HepG2 (cell line): ENCODE measurements at regions not wholly inside any gene's neighbourhood (a gene's known extent, or its start where the extent isn't known, plus 50 kb on each side); places are given as distances from the start of the nearest gene placed in this dataset.

ENCODE experiments used
- ATAC-seq: fragments of 200-7000 bp; cut with Tn5 transposase; 3 replicates; pipeline ENCODE4 v1.9.1; 2020; ENCODE audit warnings: mild to moderate bottlenecking, moderate library complexity
- BruUV-seq: library from RNA; stranded (reverse); fragments of 400-500 nt; replicated peaks from 2 replicates; lab custom pipeline; 2021; lab: Mats Ljungman, UMichigan
- CTCF ChIA-PET: fragments of 300-600 bp; formaldehyde crosslinking; extraction: SDS; loops from one replicate; lab custom pipeline; 2021; ENCODE audit warnings: low total read pairs, inconsistent platforms, low intra/inter-chr PET ratio; lab: Yijun Ruan, JAX
- POLR2A ChIA-PET: fragments of 350-600 bp; sonication (Branson Sonifier 250); formaldehyde crosslinking; loops from one replicate; lab custom pipeline; 2020; ENCODE audit warnings: antibody characterized with exemption, inconsistent platforms; lab: Yijun Ruan, JAX
- DNase-seq: peaks from one replicate; pipeline ENCODE4 v3.0.0-alpha.2; 2015; ENCODE audit warnings: low spot score
- FAIRE-seq: peaks from 3 replicates; lab custom pipeline; 2011; peaks lifted over from hg19 to GRCh38; lab: Jason Lieb, UNC
- H2AFZ ChIP-seq: one replicate; pipeline ENCODE4 v1.6.1; 2011; ENCODE audit warnings: low read length, inconsistent platforms
- H3K27ac ChIP-seq: fragments of 300-600 bp; 3 replicates; pipeline ENCODE4 v1.8.0; 2011; ENCODE audit warnings: mixed run types, mild to moderate bottlenecking, mixed read lengths, low read length, inconsistent platforms; ENCODE audit not compliant: insufficient read depth; ENCODE audit errors: extremely low read length
- H3K27me3 ChIP-seq, 2 experiments: fragments of 200-600 bp in 1 of 2; 2 replicates in 1 of 2; 3 replicates in 1 of 2; pipeline versions ENCODE4 v1.6.0 to v1.8.0; 2011; ENCODE audit warnings: low read length in 2 of 2, mild to moderate bottlenecking in 2 of 2, moderate library complexity in 2 of 2, inconsistent platforms in 1 of 2; ENCODE audit not compliant: insufficient read depth in 2 of 2, control insufficient read depth in 1 of 2
- H3K36me3 ChIP-seq, 2 experiments: fragments of 200-600 bp in 1 of 2; replicated peaks in 1 of 2; 2 replicates in 1 of 2; 3 replicates in 1 of 2; pipeline versions ENCODE4 v1.5.1 to v1.8.0; 2011; ENCODE audit warnings: low read length in 2 of 2, inconsistent platforms in 1 of 2; ENCODE audit not compliant: insufficient read depth in 2 of 2, control insufficient read depth in 1 of 2
- H3K4me1 ChIP-seq: 2 replicates; pipeline ENCODE4 v1.5.1; 2012; ENCODE audit warnings: low read length, inconsistent platforms; ENCODE audit not compliant: insufficient read depth
- H3K4me2 ChIP-seq: 2 replicates; pipeline ENCODE4 v1.6.0; 2011; ENCODE audit warnings: low read depth, low read length, inconsistent platforms
- H3K4me3 ChIP-seq, 3 experiments: fragments of 200-600 bp in 1 of 3; sonication (generic), shearing (Covaris generic) in 1 of 3; replicated peaks in 1 of 3; 2 replicates each; pipeline ENCODE4 v1.5.1; 2011 to 2016; ENCODE audit warnings: low read length in 3 of 3, inconsistent platforms in 2 of 3, low read depth in 2 of 3, mild to moderate bottlenecking in 2 of 3, control low read depth in 1 of 3, mixed read lengths in 1 of 3; ENCODE audit not compliant: insufficient read depth in 1 of 3
- H3K79me2 ChIP-seq: one replicate; pipeline ENCODE4 v1.6.1; 2011; ENCODE audit warnings: low read length, inconsistent platforms; ENCODE audit not compliant: insufficient read depth
- H3K9ac ChIP-seq: 2 replicates; pipeline ENCODE4 v1.6.0; 2011; ENCODE audit warnings: mild to moderate bottlenecking, low read depth, low read length, inconsistent platforms; ENCODE audit not compliant: insufficient read depth
- H3K9me3 ChIP-seq: 2 replicates; pipeline ENCODE4 v1.5.1; 2012; ENCODE audit warnings: mild to moderate bottlenecking, low read length
- H4K20me1 ChIP-seq: 2 replicates; pipeline ENCODE4 v1.6.0; 2011; ENCODE audit warnings: inconsistent platforms, mild to moderate bottlenecking, low read length, moderate library complexity; ENCODE audit not compliant: insufficient read depth
- MAF1 ChIP-seq: sonication (generic); formaldehyde crosslinking; IDR thresholded peaks from 2 replicates; pipeline ENCODE4 v1.5.0; 2020; ENCODE audit warnings: missing genetic modification reagents, borderline replicate concordance
- MAZ ChIP-seq, 2 experiments: sonication (generic) in 1 of 2; formaldehyde crosslinking in 1 of 2; IDR thresholded peaks; 2 replicates each; pipeline versions ENCODE4 v1.5.0 to v1.6.1; 2012 to 2020; ENCODE audit warnings: low read depth in 2 of 2, mild to moderate bottlenecking in 2 of 2, borderline replicate concordance in 1 of 2, improper control_type of control experiment in 1 of 2, low read length in 1 of 2, missing genetic modification reagents in 1 of 2, moderate library complexity in 1 of 2
- MED13 ChIP-seq: sonication (generic); formaldehyde crosslinking; IDR thresholded peaks from 2 replicates; pipeline ENCODE4 v1.5.0; 2020; ENCODE audit warnings: missing genetic modification reagents
- MYNN ChIP-seq: sonication (generic); formaldehyde crosslinking; IDR thresholded peaks from 2 replicates; pipeline ENCODE4 v1.4.0; 2020; ENCODE audit warnings: mild to moderate bottlenecking, low read depth, missing genetic modification reagents
- NBN ChIP-seq: fragments of 450-650 bp; conservative IDR thresholded peaks from 2 replicates; pipeline ENCODE4 v1.6.1; 2017
- NFKB2 ChIP-seq: sonication (generic); formaldehyde crosslinking; IDR thresholded peaks from 2 replicates; pipeline ENCODE4 v1.4.0; 2020; ENCODE audit warnings: missing genetic modification reagents, borderline replicate concordance
- PAWR ChIP-seq: sonication (generic); formaldehyde crosslinking; IDR thresholded peaks from 2 replicates; pipeline ENCODE4 v1.4.0; 2020; ENCODE audit warnings: missing genetic modification reagents, mild to moderate bottlenecking, borderline replicate concordance
- PHF21A ChIP-seq: sonication (generic); formaldehyde crosslinking; IDR thresholded peaks from 2 replicates; pipeline ENCODE4 v1.5.0; 2020; ENCODE audit warnings: mild to moderate bottlenecking, missing genetic modification reagents
- TRIM22 ChIP-seq: fragments of 450-650 bp; IDR thresholded peaks from 2 replicates; pipeline ENCODE4 v1.6.1; 2017
- ZFP90 ChIP-seq: sonication (generic); formaldehyde crosslinking; IDR thresholded peaks from 2 replicates; pipeline ENCODE4 v1.8.0; 2022; ENCODE audit warnings: missing genetic modification reagents, mild to moderate bottlenecking, inconsistent platforms, borderline replicate concordance
- ZMAT5 ChIP-seq: sonication (generic); formaldehyde crosslinking; IDR thresholded peaks from 2 replicates; pipeline ENCODE4 v1.5.0; 2020; ENCODE audit warnings: mild to moderate bottlenecking, low read depth, missing genetic modification reagents, borderline replicate concordance
- ZNF232 ChIP-seq: sonication (generic); formaldehyde crosslinking; IDR thresholded peaks from 2 replicates; pipeline ENCODE4 v1.4.0; 2020; ENCODE audit warnings: missing genetic modification reagents, borderline replicate concordance
- ZNF383 ChIP-seq: sonication (generic); formaldehyde crosslinking; IDR thresholded peaks from 2 replicates; pipeline ENCODE4 v1.4.0; 2020; ENCODE audit warnings: missing genetic modification reagents, mild to moderate bottlenecking, borderline replicate concordance
- ZNF556 ChIP-seq: sonication (generic); formaldehyde crosslinking; IDR thresholded peaks from 2 replicates; pipeline ENCODE4 v1.4.0; 2020; ENCODE audit warnings: mild to moderate bottlenecking, missing genetic modification reagents, borderline replicate concordance
- ZNF570 ChIP-seq: sonication (generic); formaldehyde crosslinking; IDR thresholded peaks from 2 replicates; pipeline ENCODE4 v1.4.0; 2020; ENCODE audit warnings: mild to moderate bottlenecking, missing genetic modification reagents, borderline replicate concordance
- ZNF574 ChIP-seq: sonication (generic); formaldehyde crosslinking; IDR thresholded peaks from 2 replicates; pipeline ENCODE4 v1.4.0; 2020; ENCODE audit warnings: missing genetic modification reagents
- ZNF660 ChIP-seq: sonication (generic); formaldehyde crosslinking; IDR thresholded peaks from 2 replicates; pipeline ENCODE4 v1.5.1; 2020; ENCODE audit warnings: mild to moderate bottlenecking, low read depth, missing genetic modification reagents, borderline replicate concordance
- ZNF792 ChIP-seq: IDR thresholded peaks from 2 replicates; pipeline ENCODE4 v1.6.1; 2016
- ZNF83 ChIP-seq: sonication (generic); formaldehyde crosslinking; IDR thresholded peaks from 2 replicates; pipeline ENCODE4 v1.4.0; 2020; ENCODE audit warnings: missing genetic modification reagents, mild to moderate bottlenecking, borderline replicate concordance
- ZNF839 ChIP-seq: sonication (generic); formaldehyde crosslinking; IDR thresholded peaks from 2 replicates; pipeline ENCODE4 v1.4.0; 2020; ENCODE audit warnings: missing genetic modification reagents, mild to moderate bottlenecking, borderline replicate concordance
- in situ Hi-C: cut with HindIII; loops from 2 replicates; pipeline ENCODE4 v1.10.0; 2017; ENCODE audit warnings: low pct_unique_long_range_greater_than_20kb; ENCODE audit not compliant: extremely low pct_ligation_motif_present
- intact Hi-C: fragments of 100-400 bp; cut with micrococcal nuclease; formaldehyde crosslinking; loops from one replicate; pipeline ENCODE4 v1.10.0; 2022; ENCODE audit not compliant: unreplicated experiment

- ATAC-seq, result no peak
- Histone ChIP-seq H3K4me2 (no peak overlapping the region), H2AFZ (no peak overlapping the region), H3K36me3 (no peaks in the 10 kb centered on the region), H3K4me1 (no peaks in the 10 kb centered on the region), H3K9ac (no peak overlapping the region), H3K4me3 (no peak overlapping the region), H4K20me1 (no peaks in the 10 kb centered on the region)
- FAIRE-seq, result no peak
- intact Hi-C loops, result no loop called here
- BruUV-seq, result no TSS peak
- POLR2A ChIA-PET, result no interaction called here
- TF ChIP-seq ZNF839 (CRISPR knock-in tag) (no peak), MYNN (CRISPR knock-in tag) (no peak), ZNF383 (no peak), MAF1 (CRISPR knock-in tag) (no peak), ZNF232 (CRISPR knock-in tag) (no peak), ZNF574 (CRISPR knock-in tag) (no peak), PAWR (CRISPR knock-in tag) (no peak), ZNF792 (CRISPR knock-in tag) (no peak), MAZ (IDR thresholded peaks at IDR 0.05; ENCODE audit: borderline replicate concordance, low read depth, low read length) (no peak), MAZ (CRISPR knock-in tag; IDR thresholded peaks at IDR 0.05; ENCODE audit: low read depth) (no peak), NBN (no peak), ZNF83 (CRISPR knock-in tag) (no peak), ZFP90 (CRISPR knock-in tag) (no peak), NFKB2 (no peak), ZMAT5 (no peak), PHF21A (CRISPR knock-in tag) (no peak), MED13 (CRISPR knock-in tag) (no peak), ZNF570 (CRISPR knock-in tag) (no peak), TRIM22 (no peak), ZNF660 (CRISPR knock-in tag) (no peak), ZNF556 (CRISPR knock-in tag) (no peak)
- TF ChIP-seq, all 625 proteins: peak for 0
- CTCF ChIA-PET, result no interaction called here
- Histone ChIP-seq H3K9me3 (no peaks in the 10 kb centered on the region), H3K27me3 (no peaks in the 10 kb centered on the region; a peak in 1 of 5 replicates), H3K79me2 (no peaks in the 10 kb centered on the region), H3K27ac (no peak overlapping the region)
- in situ Hi-C loops, result no loop called here
- DNase-seq, result no peak
These were observed 205.2 kb downstream of the DKK2 start for GRCh38 chr4:106830879-106831278.
